Neural cell (in vitro differentiated cells): ENCODE measurements at regions not wholly inside any gene's neighbourhood (a gene's known extent, or its start where the extent isn't known, plus 50 kb on each side); places are given as distances from the start of the nearest gene placed in this dataset.
"Not testable (repeated sequence)": the region's sequence is repeated elsewhere in the genome, so short reads cannot be mapped to it uniquely, and the experiment has no call there.

Experiments
- H2AFZ ChIP-seq: fragments of 200-600, 300-800 bp; sonication (generic), shearing (Covaris generic); 2 replicates; pipeline ENCODE4 v1.6.0; 2014; ENCODE audit warnings: low read depth, mild to moderate bottlenecking, antibody characterized with exemption, low read length, moderate library complexity
- H3F3A ChIP-seq: fragments of 200-600 bp; shearing (Covaris generic); 2 replicates; pipeline ENCODE4 v1.6.1; 2016; ENCODE audit warnings: mild to moderate bottlenecking, moderate library complexity, mixed read lengths, antibody characterized with exemption, low read length; ENCODE audit not compliant: insufficient read depth, poor library complexity, severe bottlenecking
- H3K27ac ChIP-seq: fragments of 200-600, 300-800 bp; sonication (generic), shearing (Covaris generic); 2 replicates; pipeline ENCODE4 v1.5.1; 2014; ENCODE audit warnings: mild to moderate bottlenecking, low read length, moderate library complexity
- H3K27me3 ChIP-seq: fragments of 300-800, 200-600 bp; sonication (generic), shearing (Covaris generic); 2 replicates; pipeline ENCODE4 v1.6.0; 2014; ENCODE audit warnings: mild to moderate bottlenecking, low read depth, low read length, moderate library complexity; ENCODE audit not compliant: insufficient read depth
- H3K36me3 ChIP-seq: fragments of 300-800, 200-600 bp; sonication (generic), shearing (Covaris generic); 2 replicates; pipeline ENCODE4 v1.5.1; 2014; ENCODE audit warnings: mild to moderate bottlenecking, antibody characterized with exemption, low read length, moderate library complexity; ENCODE audit not compliant: insufficient read depth
- H3K4me2 ChIP-seq: fragments of 300-800, 200-600 bp; sonication (generic), shearing (Covaris generic); 2 replicates; pipeline ENCODE4 v1.6.0; 2014; ENCODE audit warnings: mild to moderate bottlenecking, low read length
- H3K4me3 ChIP-seq: fragments of 300-800, 200-600 bp; sonication (generic), shearing (Covaris generic); 2 replicates; pipeline ENCODE4 v1.5.1; 2014; ENCODE audit warnings: mild to moderate bottlenecking, low read length, moderate library complexity
- H3K79me2 ChIP-seq: fragments of 200-600 bp; shearing (Covaris generic); replicated peaks from 2 replicates; pipeline ENCODE4 v1.6.0; 2014; ENCODE audit warnings: mild to moderate bottlenecking, low read length, moderate library complexity; ENCODE audit not compliant: insufficient read depth
- H3K9ac ChIP-seq: fragments of 300-800, 200-600 bp; sonication (generic), shearing (Covaris generic); 2 replicates; pipeline ENCODE4 v1.6.1; 2016; ENCODE audit warnings: mild to moderate bottlenecking, low read length, mixed read lengths
- H3K9me2 ChIP-seq: fragments of 200-600 bp; shearing (Covaris generic); 2 replicates; pipeline ENCODE4 v1.6.1; 2016; ENCODE audit warnings: mild to moderate bottlenecking, low read length, mixed read lengths; ENCODE audit not compliant: insufficient read depth
- H3K9me3 ChIP-seq: fragments of 200-600, 300-800 bp; sonication (generic), shearing (Covaris generic); 2 replicates; pipeline ENCODE4 v1.6.1; 2016; ENCODE audit warnings: mild to moderate bottlenecking, mixed run types, low read length, moderate library complexity, mixed read lengths
- H4K20me1 ChIP-seq: fragments of 200-600 bp; shearing (Covaris generic); 2 replicates; pipeline ENCODE4 v1.6.1; 2016; ENCODE audit warnings: mild to moderate bottlenecking, mixed run types; ENCODE audit not compliant: insufficient read depth
- EP300 ChIP-seq: fragments of 450-650 bp; conservative IDR thresholded peaks from 2 replicates; pipeline ENCODE4 v1.6.1; 2014; ENCODE audit warnings: antibody characterized with exemption, mild to moderate bottlenecking, moderate library complexity; ENCODE audit not compliant: poor library complexity, severe bottlenecking
- EZH2 ChIP-seq: fragments of 200-600, 300-800 bp; shearing (Covaris generic), sonication (generic); IDR thresholded peaks from 2 replicates; pipeline ENCODE4 v1.6.1; 2014; ENCODE audit warnings: antibody characterized with exemption, low read length, borderline replicate concordance, mild to moderate bottlenecking; ENCODE audit not compliant: insufficient read depth, poor library complexity, severe bottlenecking
- MXI1 ChIP-seq: fragments of 450-650 bp; conservative IDR thresholded peaks from 2 replicates; pipeline ENCODE4 v1.6.1; 2014; ENCODE audit warnings: antibody characterized with exemption, mild to moderate bottlenecking; ENCODE audit not compliant: poor library complexity, severe bottlenecking
- POLR2AphosphoS5 ChIP-seq: IDR thresholded peaks from 2 replicates; pipeline ENCODE4 v1.6.1; 2012
- RAD21 ChIP-seq: fragments of 450-650 bp; conservative IDR thresholded peaks from 2 replicates; pipeline ENCODE4 v1.6.1; 2014; ENCODE audit warnings: antibody characterized with exemption, mild to moderate bottlenecking, moderate library complexity
- SMC3 ChIP-seq: fragments of 450-650 bp; conservative IDR thresholded peaks from 2 replicates; pipeline ENCODE4 v1.6.1; 2014; ENCODE audit warnings: antibody characterized with exemption, mild to moderate bottlenecking, moderate library complexity; ENCODE audit not compliant: poor library complexity
- TAF1 ChIP-seq: IDR thresholded peaks from 2 replicates; pipeline ENCODE4 v1.6.1; 2012; ENCODE audit warnings: low read depth
- TF ChIP-seq, protein P1 (sequence below): IDR thresholded peaks from 2 replicates; pipeline ENCODE4 v1.6.1; 2012; ENCODE audit warnings: borderline replicate concordance
- TF ChIP-seq, protein P2 (sequence below): fragments of 450-650 bp; IDR thresholded peaks from 2 replicates; pipeline ENCODE4 v1.5.1; 2014; ENCODE audit warnings: antibody characterized with exemption, mild to moderate bottlenecking, moderate library complexity; ENCODE audit not compliant: poor library complexity, severe bottlenecking

DNA sequence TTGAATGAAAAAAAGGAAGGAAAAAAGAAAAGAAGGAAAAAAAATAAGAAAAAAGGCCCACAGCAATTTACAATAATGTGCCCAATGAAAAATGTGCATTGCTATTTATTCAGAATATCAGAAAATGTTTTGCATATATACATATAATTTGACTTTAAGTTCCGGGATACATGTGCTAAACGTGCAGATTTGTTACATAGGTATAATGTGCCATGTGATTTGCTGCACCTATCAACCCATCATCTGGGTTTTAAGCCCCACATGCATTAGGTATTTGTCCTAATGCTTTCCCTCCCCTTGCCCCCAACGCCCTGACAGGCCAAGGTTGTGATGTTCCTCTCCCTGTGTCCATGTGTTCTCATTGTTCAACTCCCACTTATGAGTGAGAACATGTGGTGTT is 738.0 kb upstream of the CDH6 start:
- not testable (repeated sequence) for H2AFZ ChIP-seq, H3K4me2 ChIP-seq, H3K9me3 ChIP-seq, H3K4me3 ChIP-seq, H3K9me2 ChIP-seq, H3K27ac ChIP-seq, H3K36me3 ChIP-seq, H3F3A ChIP-seq, H4K20me1 ChIP-seq, H3K9ac ChIP-seq, H3K27me3 ChIP-seq, H3K79me2 ChIP-seq

DNA sequence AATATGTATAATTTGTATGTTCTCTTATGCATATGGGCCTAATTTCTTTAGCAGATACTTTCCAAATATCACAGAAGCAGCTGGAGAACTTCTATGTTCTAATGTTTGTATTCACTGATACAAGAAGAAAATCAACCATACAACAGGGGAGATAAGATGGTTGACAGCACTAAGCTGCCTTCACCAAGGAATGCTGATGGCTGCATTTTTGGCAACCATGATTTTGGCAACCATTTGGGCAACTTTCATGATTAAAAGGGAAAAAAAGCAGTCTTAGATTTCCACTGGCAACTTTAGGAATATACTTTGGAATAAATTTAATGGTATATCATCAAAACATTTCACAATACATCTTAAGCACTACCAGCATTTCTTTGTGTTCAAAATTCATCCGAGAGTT is 740.3 kb upstream of the CDH6 start:
- Histone ChIP-seq H4K20me1 (no peaks in the 10 kb centered on the region), H3K9ac (no peak overlapping the region), H3F3A (no peaks in the 10 kb centered on the region), H3K79me2 (no peaks in the 10 kb centered on the region), H3K4me2 (no peak overlapping the region), H3K27ac (no peak overlapping the region), H3K9me3 (no peaks in the 10 kb centered on the region), H3K36me3 (no peaks in the 10 kb centered on the region), H3K4me3 (no peak overlapping the region), H3K27me3 (no peaks in the 10 kb centered on the region), H3K9me2 (no peaks in the 10 kb centered on the region), H2AFZ (no peak overlapping the region)
- no peak for TF ChIP-seq EP300
- TF ChIP-seq, protein P1, sequence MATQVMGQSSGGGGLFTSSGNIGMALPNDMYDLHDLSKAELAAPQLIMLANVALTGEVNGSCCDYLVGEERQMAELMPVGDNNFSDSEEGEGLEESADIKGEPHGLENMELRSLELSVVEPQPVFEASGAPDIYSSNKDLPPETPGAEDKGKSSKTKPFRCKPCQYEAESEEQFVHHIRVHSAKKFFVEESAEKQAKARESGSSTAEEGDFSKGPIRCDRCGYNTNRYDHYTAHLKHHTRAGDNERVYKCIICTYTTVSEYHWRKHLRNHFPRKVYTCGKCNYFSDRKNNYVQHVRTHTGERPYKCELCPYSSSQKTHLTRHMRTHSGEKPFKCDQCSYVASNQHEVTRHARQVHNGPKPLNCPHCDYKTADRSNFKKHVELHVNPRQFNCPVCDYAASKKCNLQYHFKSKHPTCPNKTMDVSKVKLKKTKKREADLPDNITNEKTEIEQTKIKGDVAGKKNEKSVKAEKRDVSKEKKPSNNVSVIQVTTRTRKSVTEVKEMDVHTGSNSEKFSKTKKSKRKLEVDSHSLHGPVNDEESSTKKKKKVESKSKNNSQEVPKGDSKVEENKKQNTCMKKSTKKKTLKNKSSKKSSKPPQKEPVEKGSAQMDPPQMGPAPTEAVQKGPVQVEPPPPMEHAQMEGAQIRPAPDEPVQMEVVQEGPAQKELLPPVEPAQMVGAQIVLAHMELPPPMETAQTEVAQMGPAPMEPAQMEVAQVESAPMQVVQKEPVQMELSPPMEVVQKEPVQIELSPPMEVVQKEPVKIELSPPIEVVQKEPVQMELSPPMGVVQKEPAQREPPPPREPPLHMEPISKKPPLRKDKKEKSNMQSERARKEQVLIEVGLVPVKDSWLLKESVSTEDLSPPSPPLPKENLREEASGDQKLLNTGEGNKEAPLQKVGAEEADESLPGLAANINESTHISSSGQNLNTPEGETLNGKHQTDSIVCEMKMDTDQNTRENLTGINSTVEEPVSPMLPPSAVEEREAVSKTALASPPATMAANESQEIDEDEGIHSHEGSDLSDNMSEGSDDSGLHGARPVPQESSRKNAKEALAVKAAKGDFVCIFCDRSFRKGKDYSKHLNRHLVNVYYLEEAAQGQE: no peak
- no peak for TF ChIP-seq RAD21
- TF ChIP-seq, protein P2, sequence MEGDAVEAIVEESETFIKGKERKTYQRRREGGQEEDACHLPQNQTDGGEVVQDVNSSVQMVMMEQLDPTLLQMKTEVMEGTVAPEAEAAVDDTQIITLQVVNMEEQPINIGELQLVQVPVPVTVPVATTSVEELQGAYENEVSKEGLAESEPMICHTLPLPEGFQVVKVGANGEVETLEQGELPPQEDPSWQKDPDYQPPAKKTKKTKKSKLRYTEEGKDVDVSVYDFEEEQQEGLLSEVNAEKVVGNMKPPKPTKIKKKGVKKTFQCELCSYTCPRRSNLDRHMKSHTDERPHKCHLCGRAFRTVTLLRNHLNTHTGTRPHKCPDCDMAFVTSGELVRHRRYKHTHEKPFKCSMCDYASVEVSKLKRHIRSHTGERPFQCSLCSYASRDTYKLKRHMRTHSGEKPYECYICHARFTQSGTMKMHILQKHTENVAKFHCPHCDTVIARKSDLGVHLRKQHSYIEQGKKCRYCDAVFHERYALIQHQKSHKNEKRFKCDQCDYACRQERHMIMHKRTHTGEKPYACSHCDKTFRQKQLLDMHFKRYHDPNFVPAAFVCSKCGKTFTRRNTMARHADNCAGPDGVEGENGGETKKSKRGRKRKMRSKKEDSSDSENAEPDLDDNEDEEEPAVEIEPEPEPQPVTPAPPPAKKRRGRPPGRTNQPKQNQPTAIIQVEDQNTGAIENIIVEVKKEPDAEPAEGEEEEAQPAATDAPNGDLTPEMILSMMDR: no peak
- TF ChIP-seq MXI1: no peak
- no peak for TF ChIP-seq POLR2AphosphoS5
- no peak for TF ChIP-seq EZH2
- no peak for TF ChIP-seq SMC3
- TF ChIP-seq TAF1: no peak

DNA sequence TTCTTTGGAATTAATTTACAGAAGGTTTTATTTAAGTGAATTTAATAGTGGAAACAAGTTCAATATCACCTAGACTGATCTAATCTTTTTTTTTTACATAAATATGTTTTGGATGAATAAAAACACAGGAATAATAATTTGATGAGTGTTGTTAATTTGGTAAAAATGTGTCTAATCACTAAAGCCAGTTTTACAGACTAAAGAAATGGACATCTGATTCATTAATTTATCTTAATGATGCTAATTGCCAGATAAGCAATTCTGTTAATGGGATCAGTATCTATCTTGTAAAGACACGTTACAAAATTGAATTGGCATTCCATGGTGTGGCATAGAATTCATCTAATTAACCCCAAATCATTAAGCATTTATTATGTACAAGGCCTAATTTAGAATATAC is 743.3 kb upstream of the CDH6 start:
- Histone ChIP-seq H3F3A (no peaks in the 10 kb centered on the region), H2AFZ (no peak overlapping the region), H3K27ac (no peak overlapping the region), H3K27me3 (no peaks in the 10 kb centered on the region), H3K79me2 (no peaks in the 10 kb centered on the region), H3K9me3 (no peaks in the 10 kb centered on the region), H4K20me1 (no peaks in the 10 kb centered on the region), H3K4me3 (no peak overlapping the region), H3K4me2 (no peak overlapping the region), H3K9ac (no peak overlapping the region), H3K9me2 (no peaks in the 10 kb centered on the region), H3K36me3 (no peaks in the 10 kb centered on the region)
- TF ChIP-seq, protein P2: no peak
- TF ChIP-seq MXI1 (no peak), SMC3 (no peak), EZH2 (no peak), EP300 (no peak), POLR2AphosphoS5 (no peak), TAF1 (no peak), RAD21 (no peak)
- TF ChIP-seq, protein P1: no peak
